ENCODE measurements at regions not wholly inside any gene's neighbourhood (a gene's known extent, or its start where the extent isn't known, plus 50 kb on each side); places are given as distances from the start of the nearest gene placed in this dataset.
"Not testable (repeated sequence)": the region's sequence is repeated elsewhere in the genome, so short reads cannot be mapped to it uniquely, and the experiment has no call there.

DNA sequence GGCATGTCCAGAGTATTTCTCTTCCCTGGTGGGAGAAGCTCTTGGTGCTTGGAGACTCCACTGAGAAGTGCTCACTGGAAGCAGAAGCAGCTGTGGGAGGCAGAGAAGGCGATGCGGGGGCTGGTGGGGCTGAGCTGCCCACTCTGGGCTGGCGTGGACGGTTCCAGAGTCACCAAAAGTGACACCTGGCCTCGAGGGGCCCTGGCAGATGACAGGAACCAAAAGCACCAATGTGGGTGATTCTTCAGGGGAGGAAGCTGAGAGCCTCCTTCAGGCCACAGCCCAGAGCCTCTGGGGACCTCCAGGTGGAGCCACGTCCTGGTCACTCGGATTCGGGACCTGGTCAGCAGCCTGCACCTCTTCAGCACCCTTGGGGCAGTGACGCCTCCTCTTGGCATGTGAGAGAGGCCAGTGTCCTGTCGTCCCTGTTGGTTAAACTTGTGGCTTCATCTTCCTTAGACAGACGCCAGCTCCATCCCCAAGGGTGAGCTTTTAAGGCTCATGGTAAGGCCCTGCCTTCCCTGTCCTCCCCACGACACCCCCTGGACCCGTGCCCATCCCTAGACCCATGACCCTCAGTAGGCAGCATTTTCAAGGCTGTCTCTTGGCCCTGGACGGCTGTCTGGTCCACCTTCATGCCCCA is 78.7 kb upstream of the IRX4 start:
- DNase-seq (ENCODE audit: low spot score) = peak; percentile 61

DNA sequence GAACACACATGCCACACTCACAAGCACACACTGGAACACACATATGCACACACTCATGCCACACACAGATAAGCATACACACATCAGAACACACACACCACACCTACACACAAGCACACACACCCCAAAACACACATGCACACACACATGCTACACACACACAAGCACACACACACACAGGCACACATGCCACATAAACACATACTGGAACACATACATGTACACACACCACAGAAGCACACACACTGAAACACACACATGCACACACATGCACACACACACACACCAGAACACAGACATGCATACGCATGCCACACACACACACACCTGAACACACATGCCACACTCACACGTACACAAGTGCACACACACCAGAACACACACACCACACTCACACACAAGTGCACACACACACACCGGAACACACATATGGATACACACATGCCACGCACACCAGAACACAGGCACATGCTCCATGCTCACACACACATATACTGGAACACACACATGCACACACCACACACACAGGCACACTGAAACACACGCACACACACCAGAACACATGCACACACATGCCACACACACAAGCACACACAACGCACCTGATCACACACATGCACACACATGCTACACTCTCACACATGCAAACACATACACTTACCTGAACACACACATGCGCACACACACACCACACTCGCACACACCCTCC is 78.0 kb upstream of the IRX4 start:
- DNase-seq (ENCODE audit: low spot score) = peak; percentile 7
- intact Hi-C loops (cut with DNase I) = no loop called here

More for the DNA sequence above, 78.7 kb upstream of the IRX4 start:
- intact Hi-C loops (cut with DNase I) = no loop called here

DNA sequence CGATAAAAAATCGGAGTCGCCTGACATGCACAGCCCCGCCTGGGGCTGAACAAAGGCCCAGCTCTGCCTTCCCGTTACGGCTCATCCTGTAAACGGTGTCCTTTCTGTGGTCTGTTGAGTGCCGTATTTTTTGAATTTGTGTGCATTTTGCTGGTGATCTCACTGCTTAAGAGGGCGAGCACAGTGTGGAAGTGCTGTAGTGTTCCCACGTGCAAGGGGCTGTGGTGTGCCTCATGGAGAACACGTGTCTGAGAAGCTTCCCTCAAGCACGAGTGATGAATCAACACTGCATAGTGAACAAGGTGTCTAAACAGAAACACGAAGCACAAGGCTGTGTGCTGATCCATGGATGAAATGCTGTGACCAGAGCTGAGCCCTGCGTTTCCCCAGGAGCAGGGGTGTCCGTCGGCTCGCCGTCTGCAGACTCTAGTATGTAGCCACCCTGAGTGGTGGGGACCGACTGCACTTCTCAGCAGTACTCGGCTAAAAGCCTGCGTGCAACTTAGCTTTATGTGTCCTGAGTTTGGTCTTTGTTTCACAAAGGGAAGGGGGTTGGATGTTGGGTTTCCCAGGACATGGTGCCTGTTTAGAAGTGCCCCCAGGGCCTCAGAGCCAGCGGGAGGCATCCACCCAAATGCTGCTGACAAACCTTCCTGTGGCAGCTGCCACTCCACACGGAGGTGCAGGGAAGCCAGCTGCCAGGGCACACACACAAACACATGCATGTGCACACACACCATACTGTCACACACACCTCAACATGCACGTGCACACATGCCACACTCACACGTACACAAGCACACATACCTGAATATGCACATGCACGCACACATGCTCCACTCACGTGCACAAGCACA is 77.2 kb upstream of the IRX4 start:
- DNase-seq (ENCODE audit: low spot score) = peak; percentile 72
- intact Hi-C loops (cut with DNase I) = no loop called here

DNA sequence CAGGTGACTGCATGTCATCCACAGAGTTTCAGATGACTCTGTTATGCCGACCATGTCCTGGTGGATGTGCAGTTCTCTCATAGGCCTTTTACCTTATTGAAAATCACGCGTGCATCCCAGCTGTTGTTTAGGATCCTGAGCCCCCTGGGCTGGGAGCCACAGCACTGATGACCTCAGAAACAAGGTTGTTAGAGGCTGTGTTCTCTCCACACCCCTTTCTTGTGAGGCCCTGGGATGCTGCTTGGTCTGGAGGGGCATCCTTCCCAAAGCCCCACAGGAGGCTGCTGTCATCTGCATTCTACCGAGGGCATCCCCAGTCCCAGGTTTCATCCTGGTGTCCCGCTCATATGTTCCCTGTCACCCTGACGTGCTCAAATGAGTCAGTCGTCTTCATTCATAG is 76.5 kb upstream of the IRX4 start:
- peak; percentile 31 for DNase-seq (ENCODE audit: low spot score)
- intact Hi-C loops (cut with DNase I) = no loop called here

DNA sequence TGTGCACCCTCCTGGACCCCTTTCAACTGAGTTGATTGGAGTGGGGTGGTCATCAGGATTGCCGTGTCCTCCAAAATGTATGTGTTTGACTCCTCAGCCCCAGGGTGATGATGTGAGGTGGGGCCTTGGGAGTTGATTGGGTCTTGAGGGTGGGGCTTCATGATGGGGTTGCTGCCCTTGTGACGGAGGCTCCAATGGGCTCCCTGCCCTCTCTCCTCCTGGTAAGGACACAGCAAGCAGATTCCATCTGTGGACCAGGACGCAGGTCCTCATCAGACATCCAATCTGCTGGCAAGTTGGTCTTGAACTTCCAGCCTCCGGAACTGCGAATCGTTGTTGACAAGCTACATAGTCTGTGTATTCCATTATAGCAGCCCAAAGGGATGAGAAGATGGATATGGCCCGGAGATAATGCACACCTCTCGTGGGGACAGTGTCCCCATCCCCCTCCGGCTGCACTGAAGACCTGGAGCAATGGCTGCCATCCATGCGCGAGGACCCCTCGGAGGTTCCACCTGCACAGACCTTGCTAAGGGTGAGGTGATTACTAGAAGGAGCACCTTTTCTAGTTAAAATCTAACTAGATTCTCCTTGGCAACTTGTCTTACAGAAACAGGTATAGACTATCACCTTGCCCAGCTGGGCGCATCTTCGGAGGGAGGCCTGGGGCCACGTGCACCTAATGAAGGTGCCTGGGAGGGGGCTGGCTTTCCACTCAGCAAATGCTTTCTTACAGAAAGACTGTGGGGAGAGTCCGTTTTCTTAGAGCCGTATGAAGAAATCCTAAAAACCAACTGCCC is 75.7 kb upstream of the IRX4 start:
- peak; percentile 39 for DNase-seq (ENCODE audit: low spot score)
- intact Hi-C loops (cut with DNase I) = no loop called here

DNA sequence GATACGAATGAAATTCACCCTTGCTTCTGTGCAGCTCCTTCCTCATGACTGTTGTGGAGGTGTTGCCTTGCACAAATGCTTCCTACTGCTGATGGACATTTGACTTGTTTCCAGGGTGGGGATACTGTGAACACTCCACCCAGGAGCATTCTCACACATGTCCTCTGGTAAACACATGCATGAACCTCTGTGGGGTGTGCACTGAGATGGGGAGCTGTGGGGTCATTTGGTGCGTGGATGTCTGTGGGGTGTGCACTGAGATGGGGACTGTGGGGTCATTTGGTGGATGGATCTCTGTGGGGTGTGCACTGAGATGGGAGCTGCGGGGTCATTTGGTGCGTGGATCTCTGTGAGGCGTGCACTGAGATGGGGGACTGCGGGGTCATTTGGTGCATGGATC is 72.9 kb upstream of the IRX4 start:
- intact Hi-C loops (cut with DNase I) = no loop called here
- DNase-seq (ENCODE audit: low spot score) = no peak

DNA sequence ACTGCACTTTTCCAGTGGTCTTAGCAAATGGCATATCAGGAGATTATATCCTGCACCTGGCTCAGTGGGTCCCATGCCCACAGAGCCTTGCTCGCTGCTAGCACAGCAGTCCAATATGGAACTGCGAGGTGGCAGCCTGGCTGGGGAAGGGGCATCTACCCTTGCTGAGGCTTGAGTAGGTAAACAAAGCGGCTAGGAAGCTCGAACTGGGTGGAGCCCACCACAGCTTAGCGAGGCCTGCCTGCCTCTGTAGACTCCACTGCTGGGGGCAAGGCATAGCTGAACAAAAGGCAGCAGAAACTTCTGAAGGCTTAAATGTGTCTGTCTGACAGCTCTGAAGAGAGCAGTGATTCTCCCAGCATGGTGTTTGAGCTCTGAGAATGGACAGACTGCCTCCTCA is 71.0 kb upstream of the IRX4 start:
- DNase-seq (ENCODE audit: low spot score); intact Hi-C loops (cut with DNase I): not testable (repeated sequence)

DNA sequence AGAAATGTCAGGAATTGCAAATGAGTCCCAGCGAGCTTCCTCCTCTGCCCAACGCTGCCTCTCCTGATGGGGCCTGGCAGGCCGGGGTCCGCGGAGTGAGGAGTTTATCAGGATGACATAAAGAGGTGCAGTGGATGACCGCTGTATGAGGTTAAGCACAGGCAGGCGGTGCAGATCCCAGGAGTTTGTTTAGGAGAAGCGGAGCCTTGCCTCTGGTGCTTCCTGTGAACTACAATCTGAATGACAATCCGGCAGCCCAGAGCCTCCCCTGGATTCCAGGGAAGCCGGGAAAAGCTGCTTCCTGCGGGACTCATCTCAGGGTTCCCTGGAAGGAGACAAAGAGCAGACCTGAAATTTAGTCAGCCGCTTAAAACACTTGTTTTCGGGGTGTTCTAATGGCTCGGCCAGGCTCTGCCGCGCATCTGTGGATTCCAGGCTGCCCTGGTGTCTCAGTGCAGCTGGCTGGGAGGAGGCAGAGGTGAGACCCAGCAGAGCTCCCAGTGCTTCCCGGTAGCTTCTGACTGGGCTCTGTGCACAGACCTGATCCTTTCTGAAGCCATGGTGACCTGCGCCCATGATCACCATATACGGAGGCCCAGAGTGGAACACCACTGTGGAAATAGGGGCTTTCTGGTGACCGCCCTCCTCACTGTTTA is 69.8 kb upstream of the IRX4 start:
- intact Hi-C loops (cut with DNase I) = no loop called here
- DNase-seq (ENCODE audit: low spot score) = no peak

DNA sequence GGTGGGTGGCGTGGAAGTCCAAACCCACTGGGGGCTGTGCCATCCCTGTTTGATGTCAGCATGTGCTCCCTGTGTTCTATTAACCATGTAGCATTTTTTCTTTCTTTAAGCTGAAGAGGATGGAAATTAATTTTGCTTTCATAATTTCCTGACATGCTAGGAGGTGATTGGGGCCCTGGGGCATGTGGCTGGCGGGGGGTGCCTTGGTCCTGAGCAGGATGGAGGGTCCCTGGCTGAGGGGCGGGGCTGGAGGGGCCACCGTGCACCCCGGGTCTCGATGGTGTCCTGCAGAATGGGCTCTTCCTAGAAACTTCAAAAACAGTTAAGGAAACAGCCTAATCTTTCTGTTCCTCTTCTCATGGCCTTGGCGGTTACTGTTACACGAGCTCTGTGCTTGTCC is 69.3 kb upstream of the IRX4 start:
- peak; percentile 57 for DNase-seq (ENCODE audit: low spot score)
- intact Hi-C loops (cut with DNase I) = no loop called here

DNA sequence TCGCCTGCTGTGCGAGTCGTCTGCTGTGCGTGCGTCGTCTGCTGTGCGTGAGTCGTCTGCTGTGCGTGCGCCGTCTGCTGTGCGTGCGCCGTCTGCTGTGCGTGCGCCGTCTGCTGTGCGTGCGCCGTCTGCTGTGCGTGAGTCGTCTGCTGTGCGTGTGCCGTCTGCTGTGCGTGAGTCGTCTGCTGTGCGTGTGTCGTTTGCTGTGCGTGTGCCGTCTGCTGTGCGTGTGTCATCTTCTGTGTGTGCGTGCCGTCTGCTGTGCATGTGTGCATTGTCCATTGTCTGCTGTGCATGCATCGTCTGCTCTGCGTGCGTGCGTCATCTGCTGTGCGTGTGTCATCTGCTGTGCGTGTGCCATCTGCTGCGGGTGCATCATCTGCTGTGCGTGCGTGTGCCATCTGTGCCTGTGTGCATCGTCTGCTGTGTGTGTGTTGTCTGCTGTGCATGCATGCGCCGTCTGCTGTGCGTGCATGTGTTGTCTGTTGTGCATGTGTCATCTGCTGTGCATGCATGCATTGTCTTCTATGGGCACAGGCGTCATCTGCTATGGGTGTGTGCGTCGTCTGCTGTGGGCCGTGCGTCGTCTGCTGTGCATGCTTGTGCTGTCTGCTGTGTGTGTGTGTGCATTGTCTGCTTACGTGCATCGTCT is 68.6 kb upstream of the IRX4 start:
- intact Hi-C loops (cut with DNase I) = no loop called here
- peak; percentile 69 for DNase-seq (ENCODE audit: low spot score)

DNA sequence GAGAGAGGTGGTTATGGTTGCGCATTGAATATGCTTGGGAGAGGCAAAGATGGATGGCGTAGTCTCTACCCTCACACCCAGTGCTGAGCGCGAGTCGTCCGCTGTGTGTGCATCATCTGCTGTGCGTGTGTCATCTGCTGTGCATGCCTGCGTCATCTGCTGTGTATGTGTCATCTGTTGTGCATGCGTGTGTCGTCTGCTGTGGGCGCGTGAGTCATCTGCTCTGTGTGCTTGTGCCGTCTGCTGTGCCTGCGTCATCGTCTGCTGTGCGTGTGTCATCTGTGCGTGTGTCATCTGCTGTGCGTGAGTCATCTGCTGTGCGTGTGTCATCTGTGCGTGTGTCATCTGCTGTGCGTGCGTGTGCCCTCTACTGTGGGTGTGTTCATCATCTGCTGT is 68.0 kb upstream of the IRX4 start:
- intact Hi-C loops (cut with DNase I) = no loop called here

DNA sequence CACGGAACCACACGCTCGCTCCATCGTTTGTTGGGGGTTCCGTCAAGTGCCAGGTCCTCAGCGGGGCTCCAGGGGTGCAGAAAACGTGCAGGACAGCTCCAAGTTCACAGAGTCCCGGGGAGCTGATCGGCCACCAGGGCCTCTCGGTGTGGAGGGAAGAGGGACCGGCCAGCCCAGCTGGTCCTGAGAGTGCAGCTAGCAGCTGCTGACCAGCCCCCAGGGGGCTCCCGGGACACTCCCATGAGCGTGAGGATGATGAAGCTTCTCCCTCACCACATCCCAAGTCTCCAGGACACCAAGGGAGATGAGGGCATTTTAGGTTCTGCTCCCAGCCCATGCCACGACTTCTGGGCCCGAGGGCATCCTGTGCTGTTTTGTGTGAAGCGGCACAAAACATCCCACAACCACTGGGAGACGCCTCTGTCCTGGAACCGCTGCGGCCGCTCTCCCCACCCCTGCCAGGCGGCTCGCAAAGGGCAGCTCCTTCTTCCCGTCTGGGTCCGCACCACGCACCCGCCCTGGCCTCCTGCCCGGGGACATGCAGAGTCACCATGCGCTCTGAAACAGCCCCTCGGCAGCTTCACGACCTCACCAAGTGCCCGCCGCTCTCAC is 67.5 kb upstream of the IRX4 start:
- intact Hi-C loops (cut with DNase I) = no loop called here
- DNase-seq (ENCODE audit: low spot score) = no peak

More for the DNA sequence above, 68.0 kb upstream of the IRX4 start:
- no peak for DNase-seq (ENCODE audit: low spot score)

DNA sequence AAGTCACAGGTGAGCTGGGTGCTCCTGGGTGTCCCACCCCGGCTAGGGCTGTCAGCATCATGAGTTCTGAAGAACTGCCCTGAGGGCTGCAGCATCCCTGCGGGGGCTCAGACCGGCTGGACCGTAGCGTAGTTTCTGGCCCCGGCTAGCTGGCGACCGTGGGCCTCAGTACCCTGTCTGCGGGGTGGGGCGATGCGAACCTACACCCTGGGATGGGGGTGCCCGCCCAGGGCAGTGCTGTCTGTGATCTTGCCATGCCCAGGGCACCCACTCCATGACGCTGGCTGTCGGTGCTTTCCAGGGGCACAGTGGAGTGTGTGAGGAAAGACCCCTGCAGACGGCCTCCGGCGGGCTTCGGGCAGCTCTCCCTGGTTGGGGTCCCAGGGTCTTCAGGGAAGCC is 66.5 kb upstream of the IRX4 start:
- intact Hi-C loops (cut with DNase I) = loop anchor here (2.0 to 5.0 kb wide), 3 partner anchors 63 to 148 kb away; partner anchors contain the start of genes IRX4 and NDUFS6
- no peak for DNase-seq (ENCODE audit: low spot score)

DNA sequence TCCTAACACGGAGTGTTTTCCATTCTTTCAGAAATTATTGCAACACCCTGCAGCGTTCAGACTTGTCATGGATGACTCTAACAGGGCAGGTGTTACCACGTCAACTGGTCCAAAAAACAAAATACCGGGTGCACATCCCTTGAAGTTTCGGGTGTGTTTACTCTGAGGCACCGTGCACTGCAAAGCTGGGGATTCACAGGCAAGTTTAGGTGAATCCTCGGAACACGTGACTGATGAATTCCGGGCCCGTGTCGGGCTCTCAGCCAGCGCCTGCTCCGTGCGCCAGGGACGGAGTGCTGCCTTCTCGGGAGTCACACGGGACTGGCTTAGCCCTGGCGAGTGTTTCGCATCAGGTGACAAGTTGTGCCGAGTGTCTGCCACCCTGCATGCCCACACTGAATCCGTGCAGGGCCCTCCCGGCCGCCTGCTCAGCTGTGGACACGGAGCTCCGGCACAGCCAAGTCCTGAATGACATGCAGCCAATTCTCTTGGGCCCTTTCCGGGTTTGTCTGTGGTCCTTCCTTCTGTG is 66.0 kb upstream of the IRX4 start:
- peak; percentile 87 for DNase-seq (ENCODE audit: low spot score)
- intact Hi-C loops (cut with DNase I) = loop anchor here (2.0 to 5.0 kb wide), 3 partner anchors 64 to 148 kb away; partner anchors contain the start of genes IRX4 and NDUFS6

DNA sequence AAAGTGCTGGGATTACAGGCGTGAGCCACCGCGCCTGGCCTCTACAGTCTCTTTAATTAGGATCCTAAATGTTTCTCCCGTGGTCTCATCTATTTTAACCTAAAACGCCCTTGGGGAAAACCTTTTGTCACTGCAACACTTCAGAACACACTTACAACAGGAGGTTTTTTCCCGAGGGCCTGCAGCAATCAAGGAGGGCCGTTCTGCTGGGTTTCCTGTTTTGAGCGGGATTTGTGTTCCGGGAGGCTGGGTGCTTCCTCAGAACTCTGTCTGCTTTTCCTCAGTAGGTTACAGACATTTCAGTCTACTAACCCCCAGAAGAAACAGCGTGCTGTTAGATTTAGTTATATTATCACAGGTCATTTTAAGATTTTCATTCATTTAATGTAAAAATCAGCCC is 65.4 kb upstream of the IRX4 start:
- no peak for DNase-seq (ENCODE audit: low spot score)
- intact Hi-C loops (cut with DNase I) = loop anchor here (2.0 to 5.0 kb wide), 3 partner anchors 64 to 147 kb away; partner anchors contain the start of genes IRX4 and NDUFS6

DNA sequence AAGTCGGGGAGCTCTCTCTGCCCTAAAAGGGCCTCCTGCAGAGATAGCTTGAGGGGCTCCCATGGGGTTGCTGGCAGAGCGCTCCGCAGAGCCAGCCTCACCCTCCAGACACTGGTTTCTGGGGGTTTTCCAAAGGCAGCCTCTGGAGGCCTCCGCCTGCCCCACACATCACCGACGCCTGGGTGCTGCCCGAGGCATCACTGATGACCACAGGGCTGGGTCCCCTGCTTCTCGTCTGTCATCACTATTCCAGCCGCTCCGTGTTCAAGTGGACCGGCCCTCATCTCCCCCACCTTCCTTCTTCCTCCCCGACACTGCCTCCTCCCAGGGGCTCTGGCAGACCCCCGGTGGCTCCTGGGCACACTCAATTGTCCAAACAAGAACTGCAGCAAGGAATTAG is 64.1 kb upstream of the IRX4 start:
- intact Hi-C loops (cut with DNase I) = loop anchor here (5.0 kb wide), 2 partner anchors 64 to 66 kb away; partner anchors contain the start of gene IRX4

DNA sequence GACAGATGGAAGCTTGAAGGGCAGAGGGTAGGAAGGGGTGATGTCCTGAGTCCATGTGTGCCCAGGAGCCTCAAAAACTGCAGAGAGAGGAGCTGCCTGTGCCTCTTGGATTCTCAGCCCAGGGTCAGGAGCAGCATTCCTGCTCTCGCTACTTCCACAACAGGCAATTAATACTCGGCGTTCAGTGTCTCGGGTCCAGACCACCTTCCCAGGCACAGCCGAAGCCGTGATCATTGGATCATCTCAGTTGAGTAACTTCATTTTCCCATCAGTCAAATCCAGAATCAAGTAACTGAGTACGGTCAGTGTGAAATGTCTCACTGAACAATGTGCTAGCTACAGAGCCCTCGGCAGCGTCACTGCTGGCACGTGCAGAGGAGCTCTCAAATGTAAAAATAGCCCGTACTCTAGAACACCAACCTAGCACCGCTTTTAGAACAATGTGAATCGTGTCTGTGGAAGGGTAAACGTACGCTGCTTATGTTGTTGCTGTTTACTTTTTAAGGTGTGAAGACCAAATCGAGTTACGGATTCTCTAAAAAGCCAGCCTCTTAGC is 63.5 kb upstream of the IRX4 start:
- intact Hi-C loops (cut with DNase I) = loop anchor here (5.0 kb wide), 2 partner anchors 64 to 66 kb away; partner anchors contain the start of gene IRX4
- DNase-seq (ENCODE audit: low spot score) = peak; percentile 76

More for the DNA sequence above, 64.1 kb upstream of the IRX4 start:
- DNase-seq (ENCODE audit: low spot score) = peak; percentile 78

All from cardiac septum (tissue), 1 donor.